DMS153 (cell line): ENCODE measurements at regions not wholly inside any gene's neighbourhood (a gene's known extent, or its start where the extent isn't known, plus 50 kb on each side); places are given as distances from the start of the nearest gene placed in this dataset.

Experiments
- DNase-seq: peaks from one replicate; lab custom pipeline; 2025; lab: John Stamatoyannopoulos, UW

GRCh38 chr5:159752622-159753275, 163.5 kb upstream of the ADRA1B start:
- no peak for DNase-seq

DNA sequence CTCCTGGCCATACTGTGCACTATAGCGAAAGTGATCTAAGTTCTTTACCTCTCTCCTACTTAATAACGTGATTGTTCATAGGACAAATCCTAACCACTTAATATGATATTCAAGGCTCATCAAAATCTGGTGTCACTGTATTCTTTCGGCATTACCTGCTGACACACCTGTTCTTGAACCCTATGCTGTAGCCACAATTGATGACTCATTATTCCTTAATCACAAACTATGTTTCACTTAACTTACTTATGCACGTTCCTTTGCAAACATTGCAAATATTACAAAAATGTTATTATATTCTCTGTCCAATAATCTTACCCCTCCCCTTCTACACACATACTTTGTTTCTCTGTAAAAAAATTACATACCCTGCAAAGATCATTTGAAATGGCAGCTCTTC, 158.1 kb upstream of the ADRA1B start:
- no peak for DNase-seq

DNA sequence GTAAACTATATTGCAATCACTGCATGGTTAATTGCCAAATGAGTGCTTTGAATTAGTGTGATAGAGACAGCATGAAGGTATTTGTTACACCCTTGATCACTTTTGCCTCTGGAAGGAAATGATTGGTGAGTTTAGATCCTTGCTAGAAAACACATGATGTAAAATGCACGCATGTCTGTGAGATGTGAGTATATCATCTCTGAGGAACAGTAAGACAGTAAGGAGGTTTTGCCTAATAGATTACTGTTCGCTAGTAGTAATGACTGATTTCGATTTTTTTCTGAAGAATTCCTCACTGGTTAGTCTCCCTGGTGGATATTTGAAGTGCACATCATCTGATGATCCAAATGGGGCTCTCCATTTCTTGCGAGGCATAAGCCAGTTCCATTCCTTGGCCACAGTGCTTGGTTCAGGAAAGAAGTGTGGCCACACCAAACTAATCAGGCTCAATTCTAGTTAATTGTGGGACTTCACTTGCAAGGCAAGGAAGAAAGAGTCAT, 156.4 kb upstream of the ADRA1B start:
- DNase-seq = no peak

DNA sequence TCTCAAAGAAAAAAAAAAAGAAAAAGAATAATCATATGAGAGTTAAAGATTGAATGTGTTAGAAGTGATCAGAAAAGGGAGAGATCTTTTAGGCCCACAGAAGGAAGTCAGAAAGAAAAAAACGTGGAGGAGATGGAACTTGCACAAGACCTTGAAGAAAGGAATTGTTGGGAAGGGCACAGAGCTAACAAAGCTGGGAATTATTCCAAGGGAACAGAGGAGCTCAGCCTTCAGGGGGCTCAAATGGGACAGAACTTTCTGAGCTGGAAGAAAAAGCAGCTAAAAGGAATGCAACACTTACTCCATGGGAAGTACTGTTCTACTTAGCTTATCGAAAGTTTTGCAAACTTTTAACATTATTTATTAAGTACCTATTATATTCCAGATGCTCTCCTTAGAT, 153.4 kb upstream of the ADRA1B start:
- no peak for DNase-seq

DNA sequence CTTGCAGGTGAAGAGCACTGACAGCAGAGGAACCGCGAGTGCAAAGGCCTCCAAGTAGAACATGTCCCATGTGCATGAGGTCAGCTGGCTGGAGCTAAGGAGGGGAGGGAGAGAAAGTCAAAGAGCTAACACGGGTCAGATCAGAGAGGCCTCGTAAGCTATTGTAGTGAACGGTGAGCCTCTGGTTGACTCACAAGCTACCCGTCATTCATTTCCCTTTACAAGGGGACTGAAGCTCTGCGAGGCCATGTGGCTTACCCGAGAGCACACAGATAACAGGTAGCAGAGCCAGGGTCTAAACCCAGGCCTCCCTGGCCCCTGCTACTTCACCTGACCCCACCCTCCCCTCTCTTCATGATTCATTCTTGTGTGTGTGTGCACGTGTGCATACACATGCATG, 152.7 kb upstream of the ADRA1B start:
- DNase-seq = no peak

GRCh38 chr5:159764283-159765134, 151.8 kb upstream of the ADRA1B start:
- no peak for DNase-seq

DNA sequence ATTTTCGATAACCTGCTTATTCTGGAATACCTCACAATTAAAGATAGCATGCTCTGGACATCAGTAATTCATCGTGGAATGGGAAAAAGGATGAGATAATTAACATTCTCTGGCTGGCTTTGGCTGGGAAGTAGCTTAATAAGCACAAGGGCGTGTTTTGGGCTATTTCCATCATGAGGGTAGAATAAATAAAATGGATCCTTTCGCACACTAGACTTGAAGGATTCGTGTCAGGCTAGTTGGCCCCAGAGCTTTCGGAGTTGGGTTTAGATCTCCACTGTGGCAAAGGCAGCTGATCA, 151.2 kb upstream of the ADRA1B start:
- no peak for DNase-seq

DNA sequence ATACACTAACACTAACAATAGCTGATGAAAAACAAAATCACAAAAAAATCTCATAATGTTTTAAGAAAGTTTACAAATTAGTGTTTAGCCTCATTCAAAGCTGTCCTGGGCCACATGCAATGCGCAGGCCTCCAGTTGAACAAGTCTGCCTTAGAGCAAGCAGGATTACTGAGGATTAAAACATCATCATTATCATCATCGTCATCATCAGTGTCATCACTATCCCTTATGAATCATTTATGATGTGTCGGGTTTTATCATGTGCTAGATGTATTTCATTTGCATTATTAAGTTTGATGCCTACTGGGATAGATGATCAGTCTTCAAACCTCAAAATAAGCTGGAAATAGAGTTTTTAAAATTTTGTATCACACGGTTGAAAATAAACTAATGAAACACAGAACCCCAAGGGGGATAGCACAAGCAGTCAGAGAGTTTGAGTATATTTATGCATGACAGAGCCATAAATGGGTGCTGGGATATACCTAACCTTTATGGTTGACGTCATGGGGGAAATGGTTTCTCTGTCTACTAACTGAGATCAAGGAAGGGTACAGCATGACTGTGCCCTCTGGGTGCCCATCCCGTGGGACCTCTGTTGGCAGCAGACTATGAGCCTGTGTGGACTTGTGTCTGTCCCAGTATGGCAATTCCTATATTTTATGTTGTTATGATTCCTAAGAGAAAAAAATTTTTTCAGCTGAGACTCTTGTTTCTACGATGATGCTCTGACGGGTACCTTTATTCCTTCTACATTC, 150.3 kb upstream of the ADRA1B start:
- DNase-seq = no peak

- DNase-seq = no peak
Observed at GRCh38 chr5:159768243-159768642, 148.0 kb upstream of the ADRA1B start.

GRCh38 chr5:159772698-159773061, 143.6 kb upstream of the ADRA1B start:
- no peak for DNase-seq

- peak; percentile 29 for DNase-seq
Observed at GRCh38 chr5:159773062-159773924, 143.0 kb upstream of the ADRA1B start.

DNA sequence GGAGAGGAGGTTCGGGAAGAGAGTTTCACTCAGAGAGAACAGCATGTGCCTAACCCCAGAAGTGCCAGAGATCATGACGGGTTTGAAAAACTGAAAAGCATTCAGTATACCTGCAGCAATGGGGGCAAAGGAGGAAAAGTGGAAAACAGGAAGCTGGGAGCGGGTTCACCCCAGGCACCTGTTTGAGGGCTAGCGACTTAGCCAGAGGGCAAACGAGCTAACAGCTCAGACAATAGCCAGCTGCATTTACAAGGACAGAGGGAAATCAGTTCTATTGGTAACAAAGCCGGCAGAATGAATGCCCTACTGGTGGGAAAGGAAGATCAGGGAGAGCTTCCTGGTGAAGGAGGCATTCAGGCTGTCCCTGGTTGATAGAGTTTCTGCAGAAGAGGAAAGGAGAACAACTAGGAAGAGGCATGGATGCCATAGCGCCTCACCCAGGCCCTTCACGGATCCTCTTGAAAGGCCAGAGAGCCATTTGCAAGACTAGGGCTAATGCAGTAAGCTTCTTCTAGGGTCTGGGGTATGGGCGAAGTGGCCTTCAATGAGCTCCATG, 141.7 kb upstream of the ADRA1B start:
- no peak for DNase-seq

DNA sequence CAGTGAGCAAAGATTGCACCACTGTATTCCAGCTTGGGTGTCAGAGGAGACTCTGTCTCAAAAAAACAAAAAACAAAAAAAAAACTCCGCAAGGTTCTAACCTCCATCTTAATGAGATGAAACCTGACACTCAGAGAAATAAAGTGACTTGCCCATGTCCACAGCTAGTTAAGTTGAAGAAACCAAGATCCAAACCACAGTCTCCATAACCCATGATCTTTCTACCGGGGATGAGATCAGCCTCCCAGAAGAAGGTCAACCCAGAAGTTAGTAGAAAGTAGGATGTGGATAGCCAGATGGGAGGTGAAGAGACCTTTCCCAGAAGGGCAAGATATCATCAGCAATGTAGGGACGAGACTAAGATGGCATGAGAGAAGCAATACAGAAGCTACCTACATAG, 140.4 kb upstream of the ADRA1B start:
- DNase-seq = no peak

GRCh38 chr5:159777049-159777660, 139.1 kb upstream of the ADRA1B start:
- DNase-seq = no peak

DNA sequence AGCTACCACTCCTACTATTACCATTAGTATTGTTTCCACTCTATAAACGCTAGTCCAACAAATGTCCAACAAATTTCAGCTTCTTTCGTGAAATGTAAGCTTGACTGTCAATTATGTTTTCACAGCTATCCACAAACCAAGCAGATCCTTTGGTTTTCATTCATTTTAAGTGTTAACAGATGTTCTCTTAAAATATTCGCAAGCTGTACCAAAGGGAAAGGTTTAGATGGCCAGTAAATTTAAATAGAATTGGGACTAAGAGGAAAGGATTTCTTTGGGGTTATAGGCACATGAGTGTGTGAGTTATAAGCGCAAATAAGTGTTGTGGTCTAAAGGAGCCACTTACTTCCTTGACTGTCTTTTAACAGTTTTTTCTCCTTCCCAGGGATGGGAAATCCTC, 136.8 kb upstream of the ADRA1B start:
- no peak for DNase-seq

DNA sequence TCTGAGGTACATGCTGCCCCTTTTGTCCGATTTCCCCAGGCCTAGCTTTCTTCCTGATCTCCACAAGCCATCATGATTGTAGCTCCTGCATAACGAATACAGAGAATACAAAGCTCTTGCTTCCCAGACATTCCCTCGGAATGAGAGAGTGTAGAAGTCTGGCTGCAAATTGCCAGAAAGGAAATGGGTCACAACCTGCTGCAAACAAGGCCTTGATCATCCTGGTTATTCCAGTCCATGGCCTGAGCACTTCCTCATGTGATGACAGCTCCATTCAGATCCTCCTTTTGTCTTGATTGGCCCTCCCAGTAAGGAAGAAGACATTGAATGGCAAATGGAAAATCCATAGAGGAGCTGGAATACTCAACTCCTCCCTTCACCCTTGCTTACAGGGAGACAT, 136.0 kb upstream of the ADRA1B start:
- no peak for DNase-seq

DNA sequence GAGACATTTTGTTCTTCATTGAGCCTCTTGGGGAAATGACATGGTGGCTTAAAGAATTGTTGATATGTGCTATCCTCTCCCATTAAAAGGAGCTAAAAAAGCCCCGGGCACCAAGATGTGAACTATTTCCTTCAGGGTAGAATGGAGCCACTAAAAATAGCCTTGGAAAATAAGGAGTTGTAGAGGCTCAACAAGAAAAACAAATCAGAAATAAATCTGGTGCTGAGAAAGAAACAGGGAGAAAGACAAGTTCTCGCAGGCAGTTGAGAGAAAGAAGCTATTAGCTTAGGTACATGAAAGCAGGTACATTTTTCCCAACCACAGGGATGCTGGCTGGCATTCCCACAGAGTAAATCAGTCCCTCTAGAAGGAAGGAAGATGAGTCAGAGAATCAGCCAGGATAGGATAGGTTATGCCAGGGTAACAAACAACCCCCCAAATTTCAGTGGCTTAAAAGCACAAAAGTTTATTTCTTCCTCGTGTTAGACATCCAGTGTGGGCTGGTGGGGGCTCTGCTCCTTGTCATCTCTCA, 134.6 kb upstream of the ADRA1B start:
- no peak for DNase-seq

- DNase-seq = no peak
Observed at GRCh38 chr5:159782197-159782994, 133.9 kb upstream of the ADRA1B start.

DNA sequence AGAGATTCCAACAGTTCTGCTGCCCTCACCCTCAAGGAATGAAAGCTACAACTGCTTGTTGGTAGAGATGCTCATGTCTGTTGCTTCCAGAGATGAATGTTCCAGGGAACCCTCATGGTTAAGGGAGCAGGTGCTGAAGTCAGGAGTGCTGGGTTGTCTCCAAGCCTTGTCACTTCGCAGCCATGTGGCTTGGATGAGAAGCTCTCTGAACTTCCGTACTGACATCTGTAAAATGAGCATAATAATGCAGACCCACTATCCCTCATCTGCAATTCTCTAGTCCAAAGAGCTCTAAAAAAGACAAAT, 133.3 kb upstream of the ADRA1B start:
- DNase-seq = no peak

DNA sequence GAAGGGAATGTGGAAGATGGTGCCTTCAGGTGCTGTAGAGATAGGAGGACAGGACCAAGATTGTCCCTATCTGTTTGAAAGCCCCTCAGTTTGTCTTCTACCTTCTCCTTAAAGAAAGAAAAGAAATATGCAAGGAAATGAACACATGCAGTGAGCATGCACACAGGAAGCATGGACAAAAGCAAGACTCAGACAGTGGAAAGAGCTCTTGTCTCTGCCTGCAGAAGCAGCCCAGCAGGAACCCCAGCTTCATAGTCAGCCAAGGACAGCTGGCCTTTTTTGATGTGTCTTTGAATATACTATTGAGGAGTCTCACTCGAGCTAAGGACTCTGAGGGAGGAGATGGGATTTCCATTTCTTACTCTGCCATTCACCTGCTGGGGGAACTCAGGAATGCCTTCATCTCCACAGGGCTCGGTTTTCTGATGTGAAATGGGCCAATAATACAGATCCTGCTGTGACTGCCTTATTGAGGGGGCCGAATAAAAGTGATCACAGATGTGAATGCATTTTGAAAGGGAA, 132.5 kb upstream of the ADRA1B start:
- no peak for DNase-seq
